Activated CD8-positive, alpha-beta memory T cell treated with anti-CD3 and anti-CD28 coated beads, Interleukin-2, amount 50 U/mL, for 24 hours (primary cell): ENCODE measurements at regions not wholly inside any gene's neighbourhood (a gene's known extent, or its start where the extent isn't known, plus 50 kb on each side); places are given as distances from the start of the nearest gene placed in this dataset.
"Not testable (repeated sequence)": the region's sequence is repeated elsewhere in the genome, so short reads cannot be mapped to it uniquely, and the experiment has no call there.

ENCODE experiments used
- DNase-seq: peaks from one replicate; pipeline ENCODE4 v3.0.0-alpha.2; 2020; ENCODE audit errors: extremely low read depth

DNA sequence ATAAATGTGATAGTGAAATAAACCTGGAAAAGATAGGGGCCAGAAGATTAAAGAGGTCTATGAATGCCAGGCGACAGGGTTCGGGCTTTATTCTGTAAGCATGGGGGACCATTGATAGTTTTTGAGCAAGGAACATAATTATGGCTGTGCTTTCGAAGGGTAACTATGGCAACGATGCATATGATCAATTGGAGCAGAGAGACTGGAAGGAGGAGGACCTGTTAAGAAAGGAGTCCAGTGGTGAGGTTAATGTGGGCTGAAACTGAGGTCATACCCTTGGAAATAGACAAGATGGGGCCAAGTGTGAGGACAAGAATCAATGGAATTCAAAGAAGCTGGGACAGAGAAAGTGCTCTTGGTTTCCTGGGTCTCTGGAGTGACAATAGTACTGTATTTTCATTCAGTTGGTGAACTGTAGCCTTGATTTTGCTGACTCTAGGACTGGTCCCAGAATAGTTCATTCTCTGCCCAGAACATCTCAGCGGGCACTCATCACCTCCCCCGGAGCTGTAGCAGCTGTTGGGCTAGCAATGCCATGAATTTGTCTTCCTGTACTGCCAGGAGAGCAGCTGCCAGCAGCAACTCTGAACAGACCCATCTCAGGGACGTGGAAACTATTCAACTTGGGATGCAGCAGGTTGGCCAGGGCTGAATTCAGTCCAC is 108.4 kb downstream of the SRGAP2 start:
- not testable (repeated sequence) for DNase-seq

DNA sequence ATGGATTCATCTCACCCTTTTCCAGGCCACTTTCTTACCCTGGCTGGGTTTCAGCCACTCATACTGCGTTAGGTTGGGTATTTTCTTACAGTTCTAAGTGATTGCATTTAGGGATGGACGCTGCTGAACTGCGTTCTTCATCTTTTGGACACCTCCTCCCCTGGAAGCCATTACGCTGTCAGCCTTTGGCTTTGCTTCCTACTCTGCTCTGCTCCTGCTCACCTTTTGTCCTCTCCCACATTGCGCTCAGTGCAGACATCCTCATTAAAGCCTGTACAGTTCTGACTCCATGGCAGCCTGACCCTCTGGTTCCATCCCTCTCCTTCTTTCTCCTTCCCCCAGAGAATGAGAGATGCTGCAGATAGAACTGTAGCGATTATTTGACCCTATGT is 108.9 kb downstream of the SRGAP2 start:
- not testable (repeated sequence) for DNase-seq

DNA sequence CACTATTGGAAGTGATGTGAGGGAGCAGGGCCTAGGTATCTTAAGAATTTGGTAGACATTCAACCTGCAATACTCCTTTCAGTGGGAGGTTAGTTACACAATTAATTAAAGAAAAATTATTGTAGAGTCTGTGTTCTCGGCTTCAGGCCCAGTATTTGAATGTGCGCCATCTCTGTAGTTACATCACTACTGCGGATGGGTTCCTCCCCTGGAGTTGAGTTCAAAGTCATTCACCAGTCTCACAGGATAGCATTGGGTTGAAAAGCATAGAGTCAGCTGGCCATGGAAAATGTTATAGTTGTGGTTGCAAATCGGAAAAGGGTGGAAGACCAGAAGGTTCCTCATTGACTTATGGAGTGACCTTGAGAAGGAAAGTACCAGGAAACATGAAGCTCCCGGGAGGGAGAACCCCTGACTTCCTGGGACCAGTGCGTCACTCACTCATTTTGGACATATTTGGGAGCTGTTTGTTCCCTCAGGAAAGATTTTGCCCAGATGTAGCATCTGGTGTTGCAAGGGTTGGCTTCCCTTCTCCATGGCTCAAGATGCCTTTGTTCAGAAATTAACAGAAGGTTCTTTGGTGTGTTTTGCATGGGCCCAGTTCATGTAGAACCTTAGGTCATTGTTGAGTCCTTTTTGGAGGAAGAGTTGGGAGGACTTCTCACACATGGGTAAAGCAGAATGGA is 111.8 kb downstream of the SRGAP2 start:
- DNase-seq: not testable (repeated sequence)

DNA sequence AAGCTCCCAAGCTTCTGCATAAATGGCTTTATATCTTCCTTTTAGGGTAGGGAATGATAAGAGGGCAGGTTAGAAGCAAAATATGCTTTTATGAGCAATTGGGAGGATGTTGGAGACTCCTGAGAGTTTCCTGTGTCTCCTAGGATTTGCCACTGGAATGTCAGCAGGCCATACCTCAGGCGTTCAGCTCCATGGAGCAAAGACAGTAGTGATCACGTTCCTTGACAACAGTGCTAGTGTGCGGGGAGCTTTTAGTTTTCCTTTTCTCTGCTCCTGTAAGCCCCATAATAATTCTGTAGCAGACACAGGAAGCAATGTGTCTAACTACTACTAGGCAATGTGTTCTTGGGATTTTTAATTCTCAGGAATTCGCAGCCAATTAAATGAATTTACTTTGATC is 113.6 kb downstream of the SRGAP2 start:
- not testable (repeated sequence) for DNase-seq

DNA sequence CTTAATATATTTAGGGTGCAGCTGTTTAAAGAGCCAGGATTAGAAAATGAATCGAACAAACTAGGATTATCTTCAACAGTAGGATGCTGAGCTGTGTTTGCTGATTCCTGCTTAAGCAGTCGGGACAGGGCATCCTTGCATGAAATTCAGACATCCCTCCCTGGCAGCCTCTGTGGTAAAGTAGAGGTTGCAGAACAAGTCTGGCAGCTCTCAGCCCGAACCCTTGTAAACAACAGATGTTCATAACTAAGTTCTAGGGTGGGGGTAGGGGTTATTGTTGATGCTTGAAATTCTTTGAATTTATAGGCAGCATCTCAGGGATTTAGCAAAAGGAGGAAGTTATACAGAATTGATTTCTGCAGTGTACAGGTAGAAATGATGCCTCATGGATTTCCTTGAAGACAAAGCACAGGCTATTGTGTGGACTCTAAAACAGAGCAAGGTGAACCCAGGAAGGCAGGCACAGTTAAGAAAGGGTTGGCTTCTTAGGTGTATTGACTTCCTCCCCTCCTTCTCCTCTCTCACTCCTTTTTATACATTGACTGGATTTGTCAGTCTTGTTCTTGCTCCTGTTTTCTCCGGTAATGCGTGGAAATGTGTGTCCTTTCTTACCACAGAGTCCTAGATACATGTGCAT is 114.7 kb downstream of the SRGAP2 start:
- not testable (repeated sequence) for DNase-seq

DNA sequence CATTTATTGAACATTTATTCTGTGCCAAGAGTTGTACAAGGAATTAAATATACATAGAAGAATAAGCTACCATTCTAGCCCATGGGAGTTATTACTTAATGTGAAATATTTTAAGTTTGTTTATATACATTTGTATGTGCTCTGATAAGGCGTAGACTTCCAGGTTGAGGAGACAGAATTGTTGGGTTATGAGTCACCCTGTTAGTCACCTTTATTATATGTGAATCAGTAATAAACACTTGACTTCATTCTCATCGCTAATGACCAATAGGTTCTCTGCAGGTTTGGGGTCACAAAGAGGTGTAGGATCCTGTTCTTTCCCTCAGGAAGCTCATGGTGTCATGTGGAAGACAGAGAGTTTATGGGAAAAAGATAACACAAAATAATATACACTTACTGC is 116.9 kb downstream of the SRGAP2 start:
- DNase-seq: not testable (repeated sequence)

DNA sequence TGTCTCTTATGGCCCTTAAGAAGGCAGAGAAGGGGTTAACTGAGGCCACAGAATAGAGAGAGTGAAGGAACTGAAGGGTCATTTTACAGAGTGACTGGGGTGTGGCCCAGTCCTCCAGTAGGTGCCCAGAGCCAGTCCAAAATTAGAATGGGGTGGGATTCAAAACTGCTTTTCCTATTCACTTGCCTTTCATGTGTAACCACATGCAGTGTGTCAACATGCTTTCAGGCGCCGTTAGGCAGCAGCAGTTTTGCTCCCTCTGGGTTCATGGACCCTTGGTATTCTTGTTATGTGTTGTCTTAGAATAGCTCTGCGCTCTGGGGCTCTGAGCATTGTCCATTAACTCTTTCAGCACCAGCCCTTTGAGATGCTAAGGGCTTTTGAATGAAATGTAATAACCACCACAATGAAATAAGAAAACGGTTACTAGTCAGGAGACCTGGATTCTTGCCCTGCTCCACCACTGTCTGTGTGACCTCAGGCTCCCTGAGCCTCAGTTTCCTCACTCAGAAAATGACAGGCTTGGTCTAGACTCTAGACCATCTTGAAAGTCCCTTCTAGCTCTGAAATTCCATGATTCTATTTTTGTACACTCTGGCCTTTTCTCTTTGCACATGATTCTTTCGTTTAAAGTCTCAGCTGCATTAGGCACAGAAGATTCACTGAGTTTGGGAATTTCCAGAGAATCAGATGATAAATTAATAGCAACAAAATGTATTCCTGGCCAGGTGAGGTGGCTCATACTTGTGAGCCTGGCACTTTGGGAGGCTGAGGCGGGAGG is 123.0 kb downstream of the SRGAP2 start:
- not testable (repeated sequence) for DNase-seq

DNA sequence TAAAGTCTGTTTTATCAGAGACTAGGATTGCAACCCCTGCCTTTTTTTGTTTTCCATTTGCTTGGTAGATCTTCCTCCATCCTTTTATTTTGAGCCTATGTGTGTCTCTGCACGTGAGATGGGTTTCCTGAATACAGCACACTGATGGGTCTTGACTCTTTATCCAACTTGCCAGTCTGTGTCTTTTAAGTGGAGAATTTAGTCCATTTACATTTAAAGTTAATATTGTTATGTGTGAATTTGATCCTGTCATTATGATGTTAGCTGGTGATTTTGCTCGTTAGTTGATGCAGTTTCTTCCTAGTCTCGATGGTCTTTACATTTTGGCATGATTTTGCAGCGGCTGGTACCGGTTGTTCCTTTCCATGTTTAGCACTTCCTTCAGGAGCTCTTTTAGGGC is 128.3 kb downstream of the SRGAP2 start:
- not testable (repeated sequence) for DNase-seq

DNA sequence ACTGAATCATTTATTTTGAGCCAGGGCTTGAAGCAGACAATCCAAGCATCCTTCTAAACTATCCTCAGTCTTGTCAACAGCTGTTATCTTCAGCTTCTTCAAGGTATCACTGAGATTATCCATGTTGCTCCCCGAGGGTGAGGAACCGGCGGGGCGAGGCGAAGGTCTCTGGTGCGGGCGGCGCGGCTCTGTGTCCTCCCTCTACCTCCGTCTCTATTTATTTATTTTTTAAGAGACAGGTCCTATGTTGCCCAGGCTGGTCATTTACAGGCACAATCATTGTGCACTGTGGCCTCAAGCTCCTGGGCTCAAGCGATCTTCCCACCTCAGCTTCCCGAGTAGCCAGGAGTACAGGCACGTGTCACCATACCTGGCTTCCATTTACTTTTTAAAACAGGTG is 130.0 kb downstream of the SRGAP2 start:
- DNase-seq: not testable (repeated sequence)

DNA sequence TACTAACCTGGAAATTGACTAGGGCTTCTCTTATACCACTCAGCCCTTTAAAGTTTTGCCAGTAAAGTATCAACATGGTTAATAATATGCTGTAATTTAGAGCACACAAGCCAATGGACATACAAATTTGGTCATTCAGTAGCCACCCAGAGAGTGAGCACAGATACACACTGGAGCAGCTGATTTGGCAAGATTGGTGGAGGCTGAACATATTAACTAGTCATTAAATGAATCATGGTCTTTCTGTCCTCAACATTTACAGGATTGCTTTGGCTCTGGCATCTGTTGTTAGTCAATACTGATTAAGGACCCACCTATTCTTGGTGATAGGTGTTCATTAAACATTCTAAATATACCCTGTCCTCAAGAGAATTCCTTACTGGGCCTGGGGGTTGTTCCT is 130.6 kb downstream of the SRGAP2 start:
- not testable (repeated sequence) for DNase-seq

DNA sequence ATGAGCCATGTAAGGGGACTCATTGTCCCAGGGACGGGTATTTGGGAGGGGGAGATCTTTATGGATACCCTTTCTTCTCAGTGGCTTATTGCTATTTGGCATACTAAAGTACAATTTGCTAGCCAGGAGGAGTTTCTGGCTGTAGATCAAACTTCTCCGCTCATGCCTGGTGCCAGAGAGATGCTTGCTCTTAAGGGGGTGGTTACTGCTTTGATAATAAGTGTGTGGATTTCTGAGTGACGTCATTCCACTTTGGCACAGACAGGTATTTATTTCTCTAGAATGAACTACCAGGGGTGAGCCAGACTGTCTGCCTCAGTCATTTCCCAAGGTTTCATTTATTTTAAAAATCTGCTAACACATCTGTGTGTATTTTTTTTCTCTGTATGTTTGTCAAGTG is 131.1 kb downstream of the SRGAP2 start:
- not testable (repeated sequence) for DNase-seq

DNA sequence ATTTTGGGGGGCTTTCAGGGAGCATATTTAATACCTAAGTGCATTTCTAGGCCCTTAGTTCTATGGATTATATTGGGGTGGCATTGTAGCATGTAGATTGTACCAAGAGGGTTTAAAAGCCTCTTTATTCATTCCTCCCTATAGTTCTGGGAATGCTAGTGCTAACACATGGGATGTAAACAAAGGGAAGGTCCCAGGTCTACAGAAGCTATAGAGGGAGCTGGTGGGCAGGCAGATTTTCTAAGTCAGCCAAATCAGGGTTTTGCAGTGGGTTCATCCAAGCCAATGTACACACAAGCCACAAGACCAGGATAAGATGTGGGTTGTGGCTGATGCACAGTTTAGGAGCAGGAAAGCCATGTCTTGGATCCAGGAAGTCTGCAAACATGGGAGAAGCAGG is 131.8 kb downstream of the SRGAP2 start:
- not testable (repeated sequence) for DNase-seq

DNA sequence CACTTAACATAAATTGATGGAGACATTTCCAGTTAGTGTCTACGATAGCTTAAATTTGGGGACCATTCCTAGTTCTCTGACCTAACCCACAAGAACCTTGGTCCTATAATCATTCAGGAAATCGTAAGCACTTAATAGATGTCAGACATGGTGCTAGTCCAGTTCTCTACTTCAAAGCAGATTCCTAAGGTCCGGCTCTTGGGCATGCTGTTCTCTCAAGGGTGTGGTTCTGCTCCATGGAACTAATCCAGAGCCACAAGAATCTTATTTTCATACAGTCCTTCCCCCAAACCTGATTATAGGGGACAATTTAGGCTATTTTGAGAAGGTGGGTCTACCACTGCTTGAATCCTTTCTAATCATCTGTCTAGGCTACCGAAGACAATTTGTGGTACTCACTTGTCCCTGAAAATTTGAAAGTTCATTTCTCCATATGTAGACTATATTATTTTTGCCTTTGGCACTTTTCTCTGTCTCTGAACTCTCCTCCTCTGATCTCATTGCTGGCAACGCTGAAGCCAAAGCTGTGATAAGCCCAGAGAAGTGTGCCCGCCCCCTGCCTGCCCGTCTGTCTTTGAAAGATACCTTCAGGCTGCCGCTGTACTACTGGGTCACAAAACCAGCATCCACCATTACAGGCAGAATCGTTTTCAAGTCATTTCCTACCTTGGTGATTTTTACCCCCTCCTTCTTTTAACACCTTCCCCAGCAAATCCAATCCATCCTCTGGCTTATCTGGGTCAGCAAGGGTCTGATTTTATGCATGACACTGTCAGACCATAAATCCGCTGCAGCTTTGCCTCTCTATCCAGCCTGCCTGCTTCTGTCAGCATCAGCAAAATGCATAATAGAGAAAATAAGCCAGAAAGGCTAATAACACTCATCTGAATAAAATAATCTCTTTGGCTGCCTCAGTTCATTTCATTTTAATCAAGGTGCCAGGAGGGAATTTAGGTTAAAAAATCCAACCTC is 132.8 kb downstream of the SRGAP2 start:
- not testable (repeated sequence) for DNase-seq

DNA sequence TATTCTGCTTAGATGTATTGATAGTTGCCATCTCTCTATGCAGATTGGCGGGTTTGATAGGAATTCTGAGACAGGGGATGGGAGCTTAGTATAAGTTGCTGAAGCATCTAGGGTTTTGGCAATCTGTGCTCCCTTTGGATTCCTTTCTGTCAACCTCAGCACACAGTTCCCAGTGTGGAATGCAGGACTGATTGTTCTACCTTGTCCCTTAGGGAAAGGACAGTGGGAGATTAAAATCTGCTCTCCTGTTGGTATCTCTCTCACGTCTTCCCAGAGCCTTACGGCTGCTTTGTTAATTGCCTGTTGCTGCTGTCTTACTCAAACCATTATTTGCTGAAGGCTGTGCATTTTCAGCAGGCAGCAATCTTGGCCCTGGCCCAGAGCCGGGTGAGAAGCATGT is 133.3 kb upstream of the IKBKE start:
- DNase-seq: not testable (repeated sequence)

DNA sequence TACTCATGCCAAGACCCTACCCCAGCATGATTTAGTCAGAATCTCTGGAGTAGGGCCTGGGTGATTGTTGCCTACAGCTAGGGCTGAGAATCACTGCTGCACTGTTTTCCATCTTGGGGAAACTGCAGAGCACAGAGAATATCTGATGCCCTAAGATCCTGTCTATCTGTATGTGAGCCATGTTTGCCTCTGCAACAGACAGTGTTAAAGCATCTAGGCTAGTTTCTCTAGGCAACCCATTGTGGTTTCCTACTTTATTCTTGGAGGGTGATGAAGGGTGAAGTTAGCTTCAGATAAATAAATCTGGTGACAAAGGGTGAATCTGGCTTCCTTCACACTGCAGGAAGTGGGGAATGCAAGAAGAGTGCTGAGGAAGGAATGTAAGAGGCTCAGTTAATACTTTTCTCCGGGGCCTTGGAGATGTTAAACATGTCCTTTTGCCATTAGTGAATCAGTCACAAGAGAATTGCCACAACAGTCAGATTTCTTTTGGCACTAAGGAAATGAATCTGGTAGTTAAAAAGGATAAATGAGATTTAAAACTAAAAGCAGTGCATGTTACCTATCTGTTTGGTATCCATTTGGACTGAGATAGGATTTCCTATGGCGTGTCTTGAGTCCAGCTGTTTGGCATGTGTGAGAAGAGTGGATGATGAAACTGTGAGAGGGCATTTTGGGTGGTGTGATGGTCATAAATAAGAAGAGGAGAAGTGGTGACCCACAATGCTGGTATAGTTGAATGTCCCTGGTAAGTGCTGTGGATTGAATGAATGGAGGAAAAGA is 119.6 kb upstream of the IKBKE start:
- not testable (repeated sequence) for DNase-seq

DNA sequence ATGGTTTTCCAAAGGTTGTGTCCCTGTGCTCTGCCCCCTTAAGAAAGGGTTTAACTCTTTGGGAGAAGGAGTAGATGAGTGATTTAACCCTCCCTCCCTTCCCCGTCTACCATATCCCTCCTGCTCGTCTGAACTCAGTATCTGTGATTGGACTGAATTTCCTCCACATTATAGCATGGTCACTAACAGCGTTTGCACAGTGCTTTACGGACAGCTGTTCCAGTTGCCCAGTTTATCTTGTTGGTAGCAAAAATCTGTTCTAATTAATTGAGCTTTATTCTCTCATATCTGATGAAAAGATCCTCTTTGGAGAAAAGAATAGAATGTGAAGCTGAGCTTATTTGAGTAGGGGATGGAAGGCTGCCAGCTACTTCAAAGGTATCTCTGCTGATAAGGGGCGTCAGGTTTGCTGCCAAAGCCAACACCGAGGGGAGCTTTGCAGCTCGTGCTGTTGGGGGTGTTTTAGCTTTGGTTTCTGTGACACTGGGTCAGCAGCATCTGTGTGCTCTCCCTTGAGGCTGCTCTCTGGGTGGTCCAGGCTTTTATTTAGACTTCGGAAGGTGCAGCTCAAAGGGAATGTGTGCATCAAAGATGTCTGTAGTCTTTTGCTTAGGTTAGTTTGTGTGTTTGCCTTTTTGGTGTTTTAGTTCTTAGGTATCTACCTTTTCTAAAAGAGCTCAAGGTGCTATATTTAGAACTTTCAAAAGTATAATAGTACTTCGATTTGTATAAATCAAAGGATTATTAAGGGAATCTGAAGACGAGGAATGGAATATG is 118.8 kb upstream of the IKBKE start:
- not testable (repeated sequence) for DNase-seq

DNA sequence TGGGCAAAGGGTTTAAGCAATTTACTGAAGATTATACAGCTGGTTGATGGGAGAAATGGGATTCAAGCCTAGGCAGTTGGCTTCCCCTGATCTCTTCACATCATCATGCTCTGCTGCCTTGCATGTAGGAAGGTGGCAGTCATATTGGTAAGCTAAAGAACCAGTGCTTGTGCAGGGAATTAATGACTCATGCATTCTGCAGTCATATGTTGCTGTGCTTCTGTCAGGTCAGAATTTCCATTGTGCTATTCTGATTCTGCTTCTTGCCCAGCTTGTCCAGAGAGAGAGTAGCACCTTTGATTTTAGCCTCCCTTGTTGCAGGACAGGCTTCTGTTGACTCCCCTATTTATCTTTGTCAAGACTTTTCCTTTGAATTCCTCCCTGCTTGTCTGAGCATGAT is 114.0 kb upstream of the IKBKE start:
- DNase-seq: not testable (repeated sequence)

DNA sequence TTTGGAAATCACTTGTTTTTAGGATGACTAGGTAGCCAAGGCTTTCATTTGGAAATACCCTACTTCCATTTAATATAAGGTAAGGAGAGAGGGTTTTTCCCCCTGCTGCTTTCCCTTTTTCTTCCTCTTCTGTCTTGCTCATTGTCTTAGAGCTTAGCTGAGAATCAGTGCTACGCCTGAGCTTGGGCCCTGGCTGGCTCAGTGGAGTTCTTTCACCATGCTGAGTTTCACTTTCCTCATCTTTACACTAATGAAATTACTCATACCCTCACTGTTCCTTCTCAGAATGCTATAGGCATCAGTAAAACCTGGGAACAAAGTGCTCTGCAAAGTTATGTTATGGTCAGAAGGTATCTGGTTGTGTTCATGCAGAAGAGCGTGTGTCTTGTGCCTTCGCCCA is 112.3 kb upstream of the IKBKE start:
- peak; percentile 7 for DNase-seq

DNA sequence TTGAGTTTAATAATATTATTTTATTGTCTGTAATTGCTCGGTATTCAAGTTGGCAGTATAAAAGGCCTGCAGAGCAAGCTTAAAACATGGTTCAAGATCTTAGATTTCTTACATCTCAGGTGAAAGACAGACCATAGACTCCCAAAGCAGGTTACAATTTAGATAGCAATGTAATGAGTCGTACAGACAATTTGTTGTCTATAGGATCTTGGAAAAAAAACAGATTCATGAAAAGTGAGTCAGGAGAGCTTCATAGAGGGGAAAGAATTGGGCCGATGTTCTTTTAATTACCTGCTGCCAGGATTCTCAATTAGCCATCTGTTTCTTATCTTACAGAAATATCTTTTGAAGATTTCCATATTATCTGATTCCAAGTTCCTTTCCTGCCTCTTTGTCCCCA is 111.5 kb upstream of the IKBKE start:
- DNase-seq: not testable (repeated sequence)
